ENCODE measurements at regions not wholly inside any gene's neighbourhood (a gene's known extent, or its start where the extent isn't known, plus 50 kb on each side); places are given as distances from the start of the nearest gene placed in this dataset.

DNA sequence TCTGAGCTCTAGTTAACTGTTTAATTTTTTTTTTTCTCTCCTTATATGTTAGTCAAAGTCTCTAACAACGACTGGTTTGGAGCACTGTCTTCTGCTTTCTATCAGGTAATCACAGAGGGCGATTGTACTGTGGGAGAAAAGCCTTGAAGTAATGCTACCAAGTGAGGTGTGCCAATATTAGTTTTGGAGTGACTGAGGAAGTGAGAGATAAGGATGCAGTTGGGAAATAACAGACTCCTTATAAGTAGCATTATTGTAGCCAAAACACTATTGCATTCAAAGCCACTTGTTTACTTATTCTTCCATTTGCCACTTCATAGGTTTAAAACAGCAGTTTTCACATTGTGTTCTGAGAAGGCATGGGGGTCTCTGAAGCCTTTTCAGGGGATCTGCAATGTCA lies 79.1 kb upstream of the SLC6A14 start:
- TF ChIP-seq, protein P1, sequence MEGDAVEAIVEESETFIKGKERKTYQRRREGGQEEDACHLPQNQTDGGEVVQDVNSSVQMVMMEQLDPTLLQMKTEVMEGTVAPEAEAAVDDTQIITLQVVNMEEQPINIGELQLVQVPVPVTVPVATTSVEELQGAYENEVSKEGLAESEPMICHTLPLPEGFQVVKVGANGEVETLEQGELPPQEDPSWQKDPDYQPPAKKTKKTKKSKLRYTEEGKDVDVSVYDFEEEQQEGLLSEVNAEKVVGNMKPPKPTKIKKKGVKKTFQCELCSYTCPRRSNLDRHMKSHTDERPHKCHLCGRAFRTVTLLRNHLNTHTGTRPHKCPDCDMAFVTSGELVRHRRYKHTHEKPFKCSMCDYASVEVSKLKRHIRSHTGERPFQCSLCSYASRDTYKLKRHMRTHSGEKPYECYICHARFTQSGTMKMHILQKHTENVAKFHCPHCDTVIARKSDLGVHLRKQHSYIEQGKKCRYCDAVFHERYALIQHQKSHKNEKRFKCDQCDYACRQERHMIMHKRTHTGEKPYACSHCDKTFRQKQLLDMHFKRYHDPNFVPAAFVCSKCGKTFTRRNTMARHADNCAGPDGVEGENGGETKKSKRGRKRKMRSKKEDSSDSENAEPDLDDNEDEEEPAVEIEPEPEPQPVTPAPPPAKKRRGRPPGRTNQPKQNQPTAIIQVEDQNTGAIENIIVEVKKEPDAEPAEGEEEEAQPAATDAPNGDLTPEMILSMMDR (IDR thresholded peaks at IDR 0.05) = no peak
- TF ChIP-seq POLR2A (IDR thresholded peaks at IDR 0.05) (no peak), POLR2AphosphoS5 (IDR thresholded peaks at IDR 0.05) (no peak), EP300 (IDR thresholded peaks at IDR 0.05) (no peak)
